ENCODE measurements at regions not wholly inside any gene's neighbourhood (a gene's known extent, or its start where the extent isn't known, plus 50 kb on each side); places are given as distances from the start of the nearest gene placed in this dataset.

GRCh38 chr6:102149191-102149590, 755.7 kb downstream of the GRIK2 start:
- DNase-seq, result no peak
- POLR2A ChIA-PET, result no interaction called here
- intact Hi-C loops (cut with DNase I, micrococcal nuclease), result no loop called here
- H3K9me3 Mint-ChIP-seq, result peaks cover 10% of the 10 kb centered on the region
- Histone ChIP-seq H3K36me3 (ENCODE audit: insufficient read depth, low read length) (no peaks in the 10 kb centered on the region), H3K27me3 (ENCODE audit: control insufficient read depth in 1 of 2, insufficient read depth in 2 of 2, low read length in 2 of 2) (no peaks in the 10 kb centered on the region), H3K27ac (ENCODE audit: low read depth in 1 of 2, low read length in 2 of 2) (no peak overlapping the region), H3K9me3 (ENCODE audit: control insufficient read depth in 1 of 2, insufficient read depth in 1 of 2, low read length in 2 of 2) (peaks cover 3 to 5% of the 10 kb centered on the region in 2 experiments), H3K4me3 (ENCODE audit: low read length) (no peak overlapping the region), H3K4me1 (ENCODE audit: insufficient read depth, low read length) (no peaks in the 10 kb centered on the region)
- CTCF ChIA-PET, result no interaction called here
- ATAC-seq (ENCODE audit: poor library complexity), result no peak
- no peaks in the 10 kb centered on the region for H3K36me3 Mint-ChIP-seq (ENCODE audit: low read depth)
- no peaks in the 10 kb centered on the region for H3K4me1 Mint-ChIP-seq (ENCODE audit: low read depth)
- TF ChIP-seq CTCF (IDR thresholded peaks at IDR 0.05), result no peak
- H3K4me3 Mint-ChIP-seq, result no peak overlapping the region
- no peaks in the 10 kb centered on the region for H3K27me3 Mint-ChIP-seq
- H3K27ac Mint-ChIP-seq, result no peak overlapping the region

GRCh38 chr6:102150549-102150948, 757.0 kb downstream of the GRIK2 start:
- H3K27ac Mint-ChIP-seq, result no peak overlapping the region
- Histone ChIP-seq H3K27me3 (ENCODE audit: control insufficient read depth in 1 of 2, insufficient read depth in 2 of 2, low read length in 2 of 2) (no peaks in the 10 kb centered on the region), H3K36me3 (ENCODE audit: insufficient read depth, low read length) (no peaks in the 10 kb centered on the region), H3K4me1 (ENCODE audit: insufficient read depth, low read length) (no peaks in the 10 kb centered on the region), H3K9me3 (ENCODE audit: control insufficient read depth in 1 of 2, insufficient read depth in 1 of 2, low read length in 2 of 2) (peaks cover 5 to 7% of the 10 kb centered on the region in 2 experiments), H3K4me3 (ENCODE audit: low read length) (no peak overlapping the region), H3K27ac (ENCODE audit: low read depth in 1 of 2, low read length in 2 of 2) (no peak overlapping the region)
- H3K4me3 Mint-ChIP-seq, result no peak overlapping the region
- H3K9me3 Mint-ChIP-seq, result peaks cover 13% of the 10 kb centered on the region
- ChIA-PET POLR2A (no interaction called here), CTCF (no interaction called here)
- H3K36me3 Mint-ChIP-seq (ENCODE audit: low read depth), result no peaks in the 10 kb centered on the region
- no peak for DNase-seq
- no peaks in the 10 kb centered on the region for H3K4me1 Mint-ChIP-seq (ENCODE audit: low read depth)
- TF ChIP-seq CTCF (IDR thresholded peaks at IDR 0.05), result no peak
- no peaks in the 10 kb centered on the region for H3K27me3 Mint-ChIP-seq
- no peak for ATAC-seq (ENCODE audit: poor library complexity)
- intact Hi-C loops (cut with DNase I, micrococcal nuclease), result no loop called here

GRCh38 chr6:102154176-102154575, 760.7 kb downstream of the GRIK2 start:
- TF ChIP-seq CTCF (IDR thresholded peaks at IDR 0.05), result no peak
- H3K9me3 Mint-ChIP-seq, result peaks cover 8% of the 10 kb centered on the region
- Histone ChIP-seq H3K4me1 (ENCODE audit: insufficient read depth, low read length) (no peaks in the 10 kb centered on the region), H3K27me3 (ENCODE audit: control insufficient read depth in 1 of 2, insufficient read depth in 2 of 2, low read length in 2 of 2) (no peaks in the 10 kb centered on the region), H3K4me3 (ENCODE audit: low read length) (no peak overlapping the region), H3K27ac (ENCODE audit: low read depth in 1 of 2, low read length in 2 of 2) (no peak overlapping the region), H3K9me3 (ENCODE audit: control insufficient read depth in 1 of 2, insufficient read depth in 1 of 2, low read length in 2 of 2) (peaks cover 0 to 7% of the 10 kb centered on the region in 2 experiments), H3K36me3 (ENCODE audit: insufficient read depth, low read length) (no peaks in the 10 kb centered on the region)
- DNase-seq (no peak), ATAC-seq (ENCODE audit: poor library complexity) (no peak)
- ChIA-PET POLR2A (no interaction called here), CTCF (no interaction called here)
- H3K27ac Mint-ChIP-seq, result no peak overlapping the region
- H3K27me3 Mint-ChIP-seq, result no peaks in the 10 kb centered on the region
- intact Hi-C loops (cut with DNase I, micrococcal nuclease), result no loop called here
- H3K4me1 Mint-ChIP-seq (ENCODE audit: low read depth), result no peaks in the 10 kb centered on the region
- no peaks in the 10 kb centered on the region for H3K36me3 Mint-ChIP-seq (ENCODE audit: low read depth)
- no peak overlapping the region for H3K4me3 Mint-ChIP-seq

Measured in CD4-positive, alpha-beta T cell (primary cell).